ENCODE measurements at regions not wholly inside any gene's neighbourhood (a gene's known extent, or its start where the extent isn't known, plus 50 kb on each side); places are given as distances from the start of the nearest gene placed in this dataset.

- TF ChIP-seq CTCF (IDR thresholded peaks at IDR 0.05; ENCODE audit: low read depth, low read length, missing input control) (no peak), SP1 (IDR thresholded peaks at IDR 0.05) (no peak), EGR1 (IDR thresholded peaks at IDR 0.05; ENCODE audit: low read depth in 2 of 2) (no peak), MAX (IDR thresholded peaks at IDR 0.05) (no peak), RAD21 (IDR thresholded peaks at IDR 0.05) (no peak), ZBTB33 (IDR thresholded peaks at IDR 0.05) (no peak), ATF3 (IDR thresholded peaks at IDR 0.05) (no peak), RXRA (IDR thresholded peaks at IDR 0.05) (no peak)
These were observed 365.3 kb upstream of the IGFBP3 start for GRCh38 chr7:46286356-46286755.

Data from liver (tissue), 3 donors.